ENCODE measurements at regions not wholly inside any gene's neighbourhood (a gene's known extent, or its start where the extent isn't known, plus 50 kb on each side); places are given as distances from the start of the nearest gene placed in this dataset.

GRCh38 chr4:160180211-160180610 is 1077.3 kb downstream of the RAPGEF2 start:
- FAIRE-seq (no peak), DNase-seq (ENCODE audit: low read depth, low spot score) (no peak)
- H3K36me3 ChIP-seq (ENCODE audit: control insufficient read depth in 2 of 2, extremely low read depth in 1 of 2, insufficient read depth in 2 of 2, low read length in 2 of 2), result no peaks in the 10 kb centered on the region
- no peak overlapping the region for H2AFZ ChIP-seq (ENCODE audit: control insufficient read depth, low read length)
- H3K9me3 ChIP-seq (ENCODE audit: control insufficient read depth, low read depth, low read length), result no peaks in the 10 kb centered on the region
- no peak for TF ChIP-seq EZH2 (IDR thresholded peaks at IDR 0.05; ENCODE audit: low read length)
- no peak for TF ChIP-seq CTCF (optimal IDR thresholded peaks at IDR 0.05 in 1 of 3, IDR thresholded peaks at IDR 0.05 in 1 of 3, conservative IDR thresholded peaks at IDR 0.05 in 1 of 3; ENCODE audit: extremely low read depth in 1 of 3, insufficient read depth in 2 of 3, low read length in 3 of 3)
- no peaks in the 10 kb centered on the region for H3K27me3 ChIP-seq (ENCODE audit: control insufficient read depth, extremely low read depth, insufficient read depth, low read length)
- H3K4me2 ChIP-seq (ENCODE audit: control insufficient read depth, extremely low read depth, insufficient read depth, low read depth, low read length), result no peak overlapping the region
- no peak overlapping the region for H3K4me3 ChIP-seq (ENCODE audit: control insufficient read depth in 2 of 3, extremely low read depth in 1 of 3, insufficient read depth in 2 of 3, low read depth in 1 of 3, low read length in 3 of 3)
- no peaks in the 10 kb centered on the region for H3K4me1 ChIP-seq (ENCODE audit: control insufficient read depth, extremely low read depth, insufficient read depth, low read length)
- no peaks in the 10 kb centered on the region for H3K9me1 ChIP-seq (ENCODE audit: control insufficient read depth, extremely low read depth, insufficient read depth, low read length)
- H3K27ac ChIP-seq (ENCODE audit: control insufficient read depth, insufficient read depth, low read length), result no peak overlapping the region
- H3K79me2 ChIP-seq (ENCODE audit: control insufficient read depth, insufficient read depth, low read length), result no peaks in the 10 kb centered on the region
- dilution Hi-C loops (cut with MboI; ENCODE audit: extremely low pct_ligation_motif_present, low sequenced_read_pairs), result no loop called here
- no peaks in the 10 kb centered on the region for H4K20me1 ChIP-seq (ENCODE audit: control insufficient read depth, extremely low read depth, insufficient read depth, low read length)
- no peak overlapping the region for H3K9ac ChIP-seq (ENCODE audit: control insufficient read depth, extremely low read depth, insufficient read depth, low read length)

- no peaks in the 10 kb centered on the region for H4K20me1 ChIP-seq (ENCODE audit: control insufficient read depth, extremely low read depth, insufficient read depth, low read length)
- DNase-seq (ENCODE audit: low read depth, low spot score) (no peak), FAIRE-seq (no peak)
- no peaks in the 10 kb centered on the region for H3K36me3 ChIP-seq (ENCODE audit: control insufficient read depth in 2 of 2, extremely low read depth in 1 of 2, insufficient read depth in 2 of 2, low read length in 2 of 2)
- H3K27me3 ChIP-seq (ENCODE audit: control insufficient read depth, extremely low read depth, insufficient read depth, low read length), result no peaks in the 10 kb centered on the region
- no peak overlapping the region for H3K27ac ChIP-seq (ENCODE audit: control insufficient read depth, insufficient read depth, low read length)
- TF ChIP-seq EZH2 (IDR thresholded peaks at IDR 0.05; ENCODE audit: low read length) (no peak), CTCF (optimal IDR thresholded peaks at IDR 0.05 in 1 of 3, IDR thresholded peaks at IDR 0.05 in 1 of 3, conservative IDR thresholded peaks at IDR 0.05 in 1 of 3; ENCODE audit: extremely low read depth in 1 of 3, insufficient read depth in 2 of 3, low read length in 3 of 3) (no peak)
- no peak overlapping the region for H3K4me3 ChIP-seq (ENCODE audit: control insufficient read depth in 2 of 3, extremely low read depth in 1 of 3, insufficient read depth in 2 of 3, low read depth in 1 of 3, low read length in 3 of 3)
- no peak overlapping the region for H2AFZ ChIP-seq (ENCODE audit: control insufficient read depth, low read length)
- H3K79me2 ChIP-seq (ENCODE audit: control insufficient read depth, insufficient read depth, low read length), result no peaks in the 10 kb centered on the region
- H3K4me2 ChIP-seq (ENCODE audit: control insufficient read depth, extremely low read depth, insufficient read depth, low read depth, low read length), result no peak overlapping the region
- H3K4me1 ChIP-seq (ENCODE audit: control insufficient read depth, extremely low read depth, insufficient read depth, low read length), result no peaks in the 10 kb centered on the region
- no peaks in the 10 kb centered on the region for H3K9me3 ChIP-seq (ENCODE audit: control insufficient read depth, low read depth, low read length)
- dilution Hi-C loops (cut with MboI; ENCODE audit: extremely low pct_ligation_motif_present, low sequenced_read_pairs), result no loop called here
- no peaks in the 10 kb centered on the region for H3K9me1 ChIP-seq (ENCODE audit: control insufficient read depth, extremely low read depth, insufficient read depth, low read length)
- no peak overlapping the region for H3K9ac ChIP-seq (ENCODE audit: control insufficient read depth, extremely low read depth, insufficient read depth, low read length)
These were observed 1079.8 kb downstream of the RAPGEF2 start for GRCh38 chr4:160182727-160183126.

Data from keratinocyte (primary cell).